ENCODE measurements at regions not wholly inside any gene's neighbourhood (a gene's known extent, or its start where the extent isn't known, plus 50 kb on each side); places are given as distances from the start of the nearest gene placed in this dataset.
"Not testable (repeated sequence)": the region's sequence is repeated elsewhere in the genome, so short reads cannot be mapped to it uniquely, and the experiment has no call there.

- not testable (repeated sequence) for TF ChIP-seq CTCF (IDR thresholded peaks at IDR 0.05 in 4 of 5, conservative IDR thresholded peaks at IDR 0.05 in 1 of 5); POLR2A (IDR thresholded peaks at IDR 0.05)
These were observed 666.5 kb upstream of the MBL2 start for GRCh38 chr10:53439075-53439474.
